ENCODE measurements at regions not wholly inside any gene's neighbourhood (a gene's known extent, or its start where the extent isn't known, plus 50 kb on each side); places are given as distances from the start of the nearest gene placed in this dataset.

DNA sequence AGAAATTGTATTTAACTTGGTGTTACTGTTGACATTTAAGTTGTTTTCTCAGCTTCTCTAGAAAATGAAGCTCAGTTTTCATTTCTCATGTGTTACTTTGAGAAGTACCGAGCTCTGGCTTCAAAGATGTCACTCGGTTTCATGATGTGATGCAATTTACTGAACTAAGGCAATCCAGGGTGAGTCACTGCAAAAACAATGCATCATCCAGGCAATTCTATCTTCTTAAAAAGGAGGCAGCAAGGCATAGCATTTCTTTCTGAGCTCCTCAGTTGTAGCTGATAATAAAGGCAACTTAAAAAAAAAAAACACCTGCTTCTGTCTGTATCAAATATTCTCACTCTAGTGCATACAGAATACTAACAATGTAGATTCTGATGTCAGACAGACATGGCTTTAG lies 91.1 kb upstream of the KCNA4 start:
- TF ChIP-seq, protein P1, sequence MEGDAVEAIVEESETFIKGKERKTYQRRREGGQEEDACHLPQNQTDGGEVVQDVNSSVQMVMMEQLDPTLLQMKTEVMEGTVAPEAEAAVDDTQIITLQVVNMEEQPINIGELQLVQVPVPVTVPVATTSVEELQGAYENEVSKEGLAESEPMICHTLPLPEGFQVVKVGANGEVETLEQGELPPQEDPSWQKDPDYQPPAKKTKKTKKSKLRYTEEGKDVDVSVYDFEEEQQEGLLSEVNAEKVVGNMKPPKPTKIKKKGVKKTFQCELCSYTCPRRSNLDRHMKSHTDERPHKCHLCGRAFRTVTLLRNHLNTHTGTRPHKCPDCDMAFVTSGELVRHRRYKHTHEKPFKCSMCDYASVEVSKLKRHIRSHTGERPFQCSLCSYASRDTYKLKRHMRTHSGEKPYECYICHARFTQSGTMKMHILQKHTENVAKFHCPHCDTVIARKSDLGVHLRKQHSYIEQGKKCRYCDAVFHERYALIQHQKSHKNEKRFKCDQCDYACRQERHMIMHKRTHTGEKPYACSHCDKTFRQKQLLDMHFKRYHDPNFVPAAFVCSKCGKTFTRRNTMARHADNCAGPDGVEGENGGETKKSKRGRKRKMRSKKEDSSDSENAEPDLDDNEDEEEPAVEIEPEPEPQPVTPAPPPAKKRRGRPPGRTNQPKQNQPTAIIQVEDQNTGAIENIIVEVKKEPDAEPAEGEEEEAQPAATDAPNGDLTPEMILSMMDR (IDR thresholded peaks at IDR 0.05) = no peak
- TF ChIP-seq POLR2A (IDR thresholded peaks at IDR 0.05) = no peak

All from right lobe of liver (tissue), 4 donors.